HG02885 (cell line): ENCODE measurements at regions not wholly inside any gene's neighbourhood (a gene's known extent, or its start where the extent isn't known, plus 50 kb on each side); places are given as distances from the start of the nearest gene placed in this dataset.

Source experiments
- ATAC-seq: cut with Tn5 transposase; IDR thresholded peaks from one replicate; pipeline ENCODE4 v1.9.1; 2021; ENCODE audit warnings: mild to moderate bottlenecking; ENCODE audit not compliant: unreplicated experiment, poor library complexity

GRCh38 chr5:2201421-2201820 is 318.7 kb upstream of the IRX4 start:
- no peak for ATAC-seq

DNA sequence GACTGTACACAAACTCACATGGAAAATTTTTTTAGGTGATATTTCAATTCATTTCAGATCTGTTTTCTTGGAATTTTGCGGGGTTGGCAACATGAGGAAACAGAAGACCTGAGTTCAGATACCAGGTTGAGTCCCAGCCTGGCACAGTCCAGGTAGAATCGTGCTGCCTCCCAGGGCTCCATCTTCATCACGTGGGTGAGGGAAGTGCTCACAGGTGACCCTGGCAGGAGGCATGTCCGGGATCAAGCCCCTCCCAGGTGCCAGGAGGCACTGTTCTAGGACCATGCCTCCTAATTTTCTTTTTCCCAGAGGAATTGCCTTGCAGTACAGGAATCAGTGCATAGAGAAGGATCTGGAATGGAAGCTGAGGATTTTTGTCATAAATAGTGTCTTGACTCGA is 318.3 kb upstream of the IRX4 start:
- ATAC-seq: no peak

DNA sequence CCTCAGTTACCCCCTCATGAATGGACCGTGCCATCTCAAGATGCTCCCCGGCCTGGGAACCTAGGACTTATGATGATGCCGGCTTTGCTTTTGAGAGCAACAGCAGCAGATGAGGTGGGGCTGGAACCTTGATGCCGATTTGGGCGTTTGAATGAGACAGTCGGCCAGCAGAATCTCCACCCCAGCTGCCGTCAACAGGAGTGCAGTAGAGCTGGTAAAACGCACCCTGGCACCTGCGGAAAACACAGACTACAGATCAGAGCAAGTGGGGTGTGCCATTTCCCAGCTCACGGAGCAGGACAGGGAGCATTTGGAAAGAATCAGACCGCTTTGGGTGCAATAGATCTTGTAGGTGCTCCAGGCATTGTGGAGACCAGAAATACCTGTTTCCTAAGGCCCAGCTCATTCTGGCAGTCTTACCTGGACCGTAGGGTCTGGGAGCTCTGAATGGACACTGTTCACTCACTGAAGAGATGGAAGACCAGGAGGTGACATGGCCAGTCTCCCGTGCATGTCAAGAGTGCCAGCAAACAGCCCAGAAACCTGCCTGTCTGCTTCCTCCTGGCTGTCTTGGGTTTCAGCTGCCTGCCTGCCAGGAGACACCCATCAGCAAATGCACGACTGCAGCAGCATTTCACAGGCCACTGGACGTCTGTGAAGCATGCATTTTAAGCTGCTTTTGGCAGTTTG is 317.7 kb upstream of the IRX4 start:
- ATAC-seq: no peak

DNA sequence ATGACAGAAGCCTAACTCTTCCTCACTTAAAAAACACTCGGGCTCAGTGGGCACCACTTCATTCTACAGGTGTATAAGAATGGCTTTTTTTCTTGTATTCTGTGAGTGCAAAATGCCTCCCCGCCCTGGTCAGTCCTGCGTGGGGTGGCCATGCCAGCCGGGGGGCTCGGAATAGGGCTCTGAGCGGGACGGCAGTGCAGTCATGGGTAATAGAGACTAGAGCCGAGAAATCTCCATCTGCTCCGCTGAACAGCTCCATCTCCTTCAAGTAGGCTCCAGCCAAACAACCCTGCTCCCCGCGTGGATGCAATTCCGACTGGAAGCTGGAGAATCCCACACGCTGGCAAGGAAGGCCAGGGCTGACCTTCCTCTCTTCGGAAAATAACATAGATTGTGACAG is 317.0 kb upstream of the IRX4 start:
- ATAC-seq: no peak

DNA sequence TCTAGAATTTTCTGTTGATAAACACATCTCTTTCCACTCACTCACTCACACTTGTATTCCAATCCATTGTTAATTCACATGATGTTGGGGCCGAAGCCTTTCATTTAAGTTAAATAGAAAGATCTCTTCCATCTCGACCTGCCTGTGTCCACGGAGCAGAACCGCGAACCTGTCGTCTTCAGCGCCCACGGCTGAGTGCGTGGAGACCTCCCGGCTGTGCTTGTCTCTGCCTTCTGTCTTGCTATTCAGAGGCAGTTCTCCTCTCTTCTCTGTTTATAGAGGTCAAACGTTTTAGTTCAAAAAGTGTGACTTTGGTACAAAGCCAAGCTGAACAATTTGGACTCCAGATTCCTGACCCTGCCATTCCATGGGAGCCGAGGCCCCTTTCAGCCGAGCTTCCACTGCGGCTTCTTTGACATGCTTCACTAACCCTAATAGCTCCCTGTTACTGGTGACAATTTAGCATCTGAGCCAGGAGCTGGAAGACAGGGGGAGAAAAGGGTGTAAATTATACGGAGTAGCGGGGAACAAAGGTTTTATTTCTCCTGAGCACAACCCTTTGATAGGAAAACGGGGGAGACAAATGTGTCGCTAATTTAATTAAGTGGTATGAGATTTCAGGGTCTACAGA is 314.4 kb upstream of the IRX4 start:
- ATAC-seq: no peak

GRCh38 chr5:2196416-2196815 is 313.7 kb upstream of the IRX4 start:
- ATAC-seq: no peak

DNA sequence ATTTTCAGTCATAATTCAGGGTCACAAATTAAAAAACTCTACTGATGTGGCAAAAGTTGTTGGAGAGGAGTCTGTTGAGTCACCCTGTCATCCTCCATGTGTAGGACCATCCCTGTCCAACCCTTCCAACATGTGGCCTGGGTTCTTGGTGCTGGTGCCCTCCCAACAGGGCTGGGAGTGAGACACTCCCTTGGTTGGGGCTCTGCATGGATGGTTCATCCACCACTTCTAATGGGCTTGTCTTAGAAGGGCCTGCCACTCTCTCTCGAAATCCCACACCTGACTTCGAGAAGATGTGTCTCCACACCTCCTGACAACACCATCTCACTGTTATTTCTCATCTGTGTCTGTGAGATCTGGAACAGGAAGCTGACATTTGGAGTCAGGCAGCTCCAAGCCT is 312.2 kb upstream of the IRX4 start:
- ATAC-seq: no peak

- no peak for ATAC-seq
These were observed 311.5 kb upstream of the IRX4 start for GRCh38 chr5:2194236-2194555.

DNA sequence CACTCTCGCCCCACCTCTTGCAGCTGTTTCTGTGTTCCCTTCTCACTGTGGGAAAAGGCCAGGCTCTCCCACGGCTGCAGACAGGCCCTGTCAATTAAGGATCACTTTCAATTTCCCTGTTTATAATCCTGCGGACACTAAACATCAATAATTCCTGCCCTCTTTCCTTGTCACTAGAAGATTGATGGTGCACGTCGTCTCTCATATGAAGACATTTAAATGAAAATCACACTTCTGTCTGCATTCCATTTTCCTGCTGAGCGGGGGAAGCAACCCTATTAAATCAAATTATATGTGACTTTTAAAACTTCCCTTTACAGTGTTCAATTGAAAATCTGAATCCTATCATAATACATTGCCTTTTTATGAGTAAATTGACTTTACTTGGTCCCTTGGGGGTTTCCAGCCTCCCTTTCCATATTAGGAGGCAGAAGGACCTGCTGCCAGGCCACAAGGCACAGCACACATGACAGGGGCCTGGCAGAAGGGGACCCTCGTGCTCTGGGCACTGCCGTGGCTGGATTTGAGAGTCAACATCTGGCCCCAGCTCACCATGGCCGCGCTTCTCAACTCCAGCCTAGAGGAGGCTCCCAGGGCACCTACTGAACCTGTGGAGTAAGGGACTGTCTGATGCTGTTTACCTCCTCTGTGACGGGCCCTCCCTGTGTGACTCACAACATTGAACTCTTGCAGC is 311.0 kb upstream of the IRX4 start:
- no peak for ATAC-seq

- ATAC-seq: no peak
These were observed 310.4 kb upstream of the IRX4 start for GRCh38 chr5:2193142-2193541.

DNA sequence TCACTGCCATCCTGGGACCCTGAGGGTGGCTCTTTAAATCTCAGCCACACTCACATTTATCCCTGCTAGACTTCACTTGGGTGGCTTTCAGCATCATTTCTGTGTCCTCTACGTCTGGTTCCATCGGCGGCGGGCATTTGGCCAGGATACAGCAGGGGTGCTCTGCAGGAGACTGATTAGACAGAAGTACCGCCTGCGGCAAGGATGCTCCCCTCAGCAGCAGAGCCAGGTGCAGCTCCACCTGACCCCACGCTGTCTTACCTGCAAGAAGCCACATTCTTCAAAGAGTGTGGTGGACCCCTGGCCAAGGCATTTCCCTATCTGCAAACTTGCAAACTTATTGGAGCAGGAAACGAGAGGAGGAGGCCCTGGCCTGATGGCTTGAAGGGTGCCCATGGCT is 309.8 kb upstream of the IRX4 start:
- ATAC-seq: no peak

DNA sequence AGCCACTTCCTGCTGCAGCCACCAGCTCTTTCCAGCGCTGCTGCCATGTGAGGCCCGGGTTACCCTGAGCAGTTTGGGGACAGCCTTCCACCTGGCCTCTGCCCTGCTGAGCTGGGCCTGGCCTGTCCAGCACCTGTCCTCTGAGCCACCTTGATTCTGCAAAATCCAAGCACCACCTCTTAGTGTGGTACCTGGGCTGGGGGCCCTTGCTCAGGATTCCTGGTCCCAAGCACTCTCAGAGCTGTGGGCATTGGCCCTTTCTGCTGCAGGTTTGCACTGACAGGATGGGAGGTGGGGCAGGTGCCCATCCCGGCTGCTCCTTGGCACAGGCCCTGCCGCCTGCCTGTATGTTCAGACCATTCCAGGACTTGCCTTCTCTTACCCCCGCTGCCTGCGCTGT is 309.2 kb upstream of the IRX4 start:
- ATAC-seq: no peak

- no peak for ATAC-seq
These were observed 307.8 kb upstream of the IRX4 start for GRCh38 chr5:2190549-2190948.

- no peak for ATAC-seq
These were observed 305.9 kb upstream of the IRX4 start for GRCh38 chr5:2188661-2189060.

DNA sequence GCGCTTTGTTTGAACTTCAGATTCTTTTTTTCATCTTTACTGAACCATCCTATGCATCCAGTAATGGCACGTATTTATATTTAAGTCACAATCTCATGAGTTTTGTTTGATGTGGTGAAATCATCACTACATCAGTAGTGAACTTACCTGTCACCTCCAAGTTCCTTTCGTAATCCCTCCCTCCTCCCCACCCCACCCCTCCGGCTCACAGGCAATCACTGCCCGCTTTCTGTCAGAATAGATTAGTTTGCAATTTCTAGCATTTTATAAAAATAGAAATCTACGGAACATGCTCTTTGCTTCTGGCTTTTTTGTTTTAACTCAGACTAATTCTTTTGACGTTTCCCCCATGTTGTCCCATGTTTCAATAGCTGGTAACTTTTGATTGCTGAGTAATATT is 305.4 kb upstream of the IRX4 start:
- no peak for ATAC-seq

DNA sequence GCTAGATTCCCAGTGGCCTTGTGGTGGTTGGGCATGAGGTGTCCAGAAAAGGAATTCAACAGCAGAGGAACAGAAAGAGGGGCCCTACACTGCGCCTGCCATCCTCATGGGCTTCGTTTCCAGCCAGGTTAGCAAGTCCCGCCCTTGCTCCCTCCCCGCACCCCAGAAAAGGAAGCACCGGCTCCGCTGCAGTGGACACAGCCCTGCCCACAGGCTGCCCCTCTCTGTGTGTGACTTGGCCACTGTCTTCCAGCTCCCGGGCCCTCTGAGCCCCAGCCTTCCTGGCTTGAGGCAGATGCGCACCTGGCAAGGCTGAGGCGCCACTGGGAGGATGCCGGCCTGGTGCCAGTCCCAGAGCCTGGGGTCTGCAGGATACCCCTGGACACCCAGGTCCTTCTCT is 305.0 kb upstream of the IRX4 start:
- ATAC-seq: no peak

GRCh38 chr5:2187156-2187555 is 304.4 kb upstream of the IRX4 start:
- ATAC-seq: no peak

DNA sequence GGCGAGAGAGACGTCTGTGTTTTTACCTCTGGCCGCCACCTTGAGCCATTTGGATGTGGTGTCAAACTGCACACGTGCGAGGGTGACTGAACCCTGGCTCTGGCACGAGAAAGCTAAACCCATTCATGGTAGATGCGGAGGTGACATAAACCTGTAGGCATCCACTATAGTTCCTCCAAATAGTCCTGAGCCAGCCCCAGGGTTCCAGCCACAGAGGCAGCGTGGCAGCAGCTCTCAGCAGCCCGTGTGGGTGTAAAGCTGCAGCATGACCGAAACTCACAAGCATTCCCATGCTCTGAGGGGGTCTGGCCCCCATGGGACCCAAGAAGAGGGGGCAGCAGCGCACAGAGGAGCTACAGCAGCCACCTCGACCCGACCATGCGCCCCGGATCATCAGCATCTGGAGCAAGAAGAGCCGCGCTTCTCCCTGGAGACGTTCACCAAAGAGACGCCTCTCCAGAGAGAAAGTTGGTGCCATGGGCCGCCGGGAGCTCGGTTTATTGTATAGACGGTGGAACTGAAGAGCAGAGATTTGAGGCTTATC is 303.8 kb upstream of the IRX4 start:
- ATAC-seq: no peak

DNA sequence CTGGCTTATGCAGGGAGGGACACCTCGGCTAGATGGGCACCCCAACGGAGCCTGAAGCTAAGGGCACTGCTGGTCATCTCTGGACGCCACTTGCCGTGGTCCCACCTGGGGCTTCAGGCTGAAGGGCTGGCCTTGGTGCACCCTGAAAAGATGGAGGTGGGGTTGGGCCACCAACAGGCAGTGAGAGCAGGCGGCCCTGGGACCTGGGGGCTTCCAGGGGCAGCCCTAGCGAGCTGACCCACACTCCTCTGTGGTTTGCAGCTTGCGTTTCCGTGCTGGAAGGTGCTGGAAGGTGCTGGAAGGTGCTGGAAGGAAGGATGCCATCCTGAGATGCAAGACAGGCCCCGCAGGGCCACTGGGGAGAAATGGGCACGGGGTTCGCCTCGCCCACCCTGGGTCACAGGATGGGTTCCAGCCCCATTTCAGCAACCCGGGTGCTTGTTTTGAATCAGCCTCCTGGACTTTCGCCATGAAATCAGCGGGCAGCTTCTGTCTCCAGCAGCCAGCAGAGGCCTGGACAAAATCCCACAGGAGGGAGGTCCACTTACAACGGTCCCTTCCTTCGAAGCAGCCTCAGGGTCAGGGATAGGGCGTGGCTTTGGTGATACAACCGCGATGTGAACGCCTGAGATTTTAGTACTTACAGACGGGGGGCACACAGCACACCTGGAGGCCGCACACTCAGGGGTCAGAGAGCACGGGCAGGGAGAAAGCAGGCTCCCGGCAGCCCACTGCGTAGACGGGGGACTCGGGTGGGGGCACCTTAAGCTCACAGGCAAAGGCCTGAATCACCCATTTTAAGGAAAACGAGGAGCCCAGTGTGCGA is 303.1 kb upstream of the IRX4 start:
- no peak for ATAC-seq

DNA sequence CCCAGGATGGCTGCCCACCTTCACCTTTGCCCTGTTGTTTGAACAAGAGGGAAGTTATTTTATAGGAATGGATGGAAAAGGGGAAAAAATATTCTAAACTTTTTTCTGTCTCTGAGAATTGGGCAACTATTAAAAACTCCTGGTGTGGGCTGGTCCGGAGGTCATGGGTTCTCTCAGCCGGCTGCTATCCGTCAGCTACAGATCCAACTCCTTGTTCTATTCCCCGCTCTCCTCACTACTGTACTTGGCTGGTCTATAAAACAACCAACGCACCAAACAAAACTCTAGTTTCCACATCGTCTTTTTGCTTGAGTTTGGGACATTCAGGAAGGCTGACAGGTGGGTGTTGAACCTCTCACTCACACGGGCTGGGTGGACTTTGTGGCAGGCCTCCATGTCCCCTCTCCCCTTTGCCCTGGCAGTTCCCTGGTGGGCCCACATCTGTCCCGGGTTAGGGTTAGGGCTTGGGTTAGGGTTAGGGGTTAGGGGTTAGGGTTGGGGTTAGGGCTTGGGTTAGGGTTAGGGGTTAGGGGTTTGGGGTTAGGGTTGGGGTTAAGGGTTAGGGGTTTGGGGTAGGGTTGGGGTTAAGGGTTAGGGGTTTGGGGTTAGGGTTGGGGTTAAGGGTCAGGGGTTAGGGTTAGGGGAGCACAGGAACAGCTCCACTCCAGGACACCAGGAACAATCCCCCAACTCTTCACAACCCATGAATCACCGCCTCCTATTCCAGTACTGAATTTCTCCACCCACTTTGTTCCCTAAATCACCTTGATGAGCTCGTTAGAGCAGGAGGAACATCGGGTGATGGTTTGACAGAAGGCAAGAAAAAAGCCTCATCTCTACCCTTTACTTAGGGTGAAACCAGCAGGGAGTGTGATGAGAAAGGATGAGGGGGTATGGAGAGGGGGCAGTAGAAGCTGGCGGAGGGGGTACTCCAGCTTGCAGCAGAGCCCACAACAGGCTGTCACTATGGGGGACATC is 302.1 kb upstream of the IRX4 start:
- ATAC-seq: no peak
